T47D (cell line): ENCODE measurements at regions not wholly inside any gene's neighbourhood (a gene's known extent, or its start where the extent isn't known, plus 50 kb on each side); places are given as distances from the start of the nearest gene placed in this dataset.

Source experiments
- DNase-seq, 2 experiments: peaks; one replicate each; pipeline versions ENCODE4 v3.0.0 to v3.0.0-alpha.2; 2011 to 2012; ENCODE audit warnings: low read depth in 1 of 2, low spot score in 1 of 2
- JUND ChIP-seq: IDR thresholded peaks from 2 replicates; pipeline ENCODE4 v1.6.1; 2012; ENCODE audit warnings: low read depth
- in situ Hi-C: cut with HindIII; loops from 2 replicates; pipeline ENCODE4 v1.10.0; 2016; ENCODE audit warnings: low sequenced_read_pairs, low pct_unique_long_range_greater_than_20kb

DNA sequence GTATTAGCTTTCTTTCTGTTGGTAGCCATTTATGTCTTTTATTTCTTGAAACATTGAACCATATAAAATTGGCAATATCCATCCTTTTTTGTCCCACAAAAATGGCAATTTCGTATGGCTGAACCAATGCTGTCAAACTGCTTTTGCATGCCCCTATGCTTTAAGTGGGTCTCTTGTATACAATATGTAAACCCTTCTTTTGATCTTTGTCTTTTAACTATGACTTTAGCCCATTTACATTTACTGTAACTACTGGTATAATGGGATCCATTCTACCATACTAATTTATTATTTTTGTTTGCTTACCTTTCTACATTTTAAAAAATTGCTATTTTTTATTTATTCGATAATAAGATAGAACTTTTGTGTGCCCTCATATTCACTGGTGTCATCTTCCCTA, 93.4 kb downstream of the TENT4A start:
- in situ Hi-C loops, result no loop called here
- no peak for TF ChIP-seq JUND
- DNase-seq, result no peak

DNA sequence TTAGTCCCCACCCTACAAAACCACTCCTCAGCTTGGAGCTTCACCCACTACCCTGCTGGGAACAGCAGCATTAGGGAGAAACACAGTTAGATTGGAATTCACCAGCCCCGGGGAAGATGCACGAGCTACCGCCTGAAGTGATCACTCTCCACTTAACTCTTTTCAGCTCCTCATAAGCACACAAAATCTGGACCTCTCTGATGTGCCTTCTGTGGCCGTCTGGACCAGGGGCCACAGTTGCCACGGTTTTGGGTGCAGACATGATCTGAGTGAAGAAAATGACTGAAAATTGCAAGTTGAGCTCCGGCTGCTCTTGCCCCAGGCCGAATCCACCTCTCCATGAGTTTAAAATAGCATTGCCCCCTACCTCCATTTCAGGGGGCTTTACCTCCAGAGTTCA, 95.2 kb downstream of the TENT4A start:
- TF ChIP-seq JUND, result no peak

DNA sequence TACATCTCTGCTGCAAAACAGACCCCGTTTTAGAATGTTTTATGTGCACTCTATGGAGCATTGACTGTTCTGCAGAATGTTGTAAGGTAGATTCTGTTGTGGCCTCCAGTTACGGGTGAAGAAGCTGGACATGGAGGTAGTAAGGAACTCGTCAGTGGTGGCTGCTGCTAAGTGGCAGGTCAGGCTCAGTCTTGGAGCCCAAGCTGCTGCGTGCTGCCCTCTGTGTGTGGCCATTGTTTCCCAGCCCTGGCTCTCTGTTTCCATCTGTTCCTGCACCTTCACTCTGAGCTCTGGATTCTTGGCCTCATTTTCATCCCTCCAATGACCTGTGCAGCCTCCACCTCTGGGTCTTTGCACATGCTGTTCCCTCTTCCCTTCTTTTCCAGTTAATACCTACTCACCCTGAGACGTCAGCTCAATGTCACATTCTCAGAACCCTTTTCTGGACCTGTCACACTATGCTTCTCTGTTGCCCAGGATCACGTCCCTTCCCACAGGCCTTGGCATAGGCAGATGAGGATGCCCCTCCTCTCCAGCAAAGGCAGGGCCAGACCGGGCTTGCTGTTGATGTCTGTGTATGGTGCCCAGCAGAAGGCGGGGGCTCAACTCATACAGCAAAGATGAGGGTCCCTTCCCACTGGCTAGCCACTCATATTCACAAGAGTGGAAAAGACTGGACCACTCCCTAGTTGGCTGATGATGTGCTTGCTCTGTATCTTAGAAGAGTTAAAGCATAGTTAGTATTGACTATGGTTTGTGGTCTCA, 97.6 kb downstream of the TENT4A start:
- in situ Hi-C loops, result no loop called here
- DNase-seq, result no peak
- TF ChIP-seq JUND, result no peak

More for the DNA sequence above, 95.2 kb downstream of the TENT4A start:
- in situ Hi-C loops, result no loop called here
- DNase-seq, result no peak

DNA sequence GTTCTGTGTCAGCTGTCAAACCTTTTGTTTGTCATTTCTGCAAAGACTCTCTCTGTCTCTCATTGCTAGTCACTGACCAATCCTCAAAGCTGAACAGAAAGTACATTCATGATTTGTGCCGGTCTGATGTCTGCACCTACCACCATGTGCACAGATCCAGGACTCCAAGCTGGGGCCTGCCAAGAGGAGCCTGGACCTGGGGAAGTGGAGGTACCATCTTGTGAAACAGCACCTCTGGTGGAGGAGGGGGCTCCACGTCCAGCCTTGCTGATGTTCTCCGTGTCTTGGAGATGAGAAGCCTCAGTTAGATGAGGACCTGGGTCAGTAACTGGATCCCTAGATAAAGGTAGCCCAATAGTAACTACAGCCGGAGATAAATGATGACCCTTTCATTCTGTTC, 98.9 kb downstream of the TENT4A start:
- no peak for DNase-seq
- TF ChIP-seq JUND, result no peak
- in situ Hi-C loops, result no loop called here

DNA sequence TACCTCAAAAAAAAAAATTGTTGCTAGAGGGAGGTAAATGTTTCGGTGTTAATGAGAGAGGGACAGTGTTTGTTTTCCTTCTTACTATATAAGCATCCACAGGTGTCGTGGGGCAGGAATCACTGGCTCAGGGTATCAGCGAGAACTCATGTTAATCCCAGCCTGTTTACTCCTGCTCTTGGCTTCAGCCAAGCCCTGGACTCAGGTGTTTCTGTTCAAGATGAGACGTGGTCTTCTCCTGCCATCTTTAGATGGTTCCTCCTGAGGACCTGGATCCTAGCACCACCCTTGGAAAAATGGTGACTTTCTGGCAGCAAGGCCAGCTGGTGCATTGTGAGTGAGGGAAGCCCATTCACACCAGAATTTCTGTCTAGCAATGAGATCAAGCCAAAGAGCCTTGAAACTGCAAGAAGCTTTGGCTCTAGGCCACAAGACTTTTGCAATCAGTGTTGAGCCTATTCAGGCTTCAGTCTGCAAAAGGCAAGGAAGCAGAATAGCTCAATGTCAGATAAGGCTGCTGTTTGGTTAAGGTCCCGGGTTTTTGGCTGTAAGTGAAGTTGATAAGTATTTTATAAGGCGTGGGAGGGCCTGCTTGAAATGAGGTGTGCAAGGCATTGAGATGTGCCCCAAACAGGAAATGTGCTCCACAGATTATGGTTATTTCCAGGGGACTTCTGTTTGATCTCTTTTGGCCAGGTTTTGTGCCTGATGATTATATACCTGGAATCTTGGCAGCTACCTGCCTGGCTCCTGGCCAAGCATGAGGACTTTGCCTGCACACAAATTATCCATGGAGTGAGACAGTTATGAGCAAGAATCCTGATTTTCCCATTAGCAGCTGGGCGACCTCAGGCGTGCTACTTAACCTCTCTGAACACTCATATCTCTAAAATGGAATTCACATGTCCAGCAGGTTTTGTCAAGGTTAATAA, 99.8 kb downstream of the TENT4A start:
- no peak for DNase-seq
- in situ Hi-C loops, result no loop called here
- TF ChIP-seq JUND, result no peak

DNA sequence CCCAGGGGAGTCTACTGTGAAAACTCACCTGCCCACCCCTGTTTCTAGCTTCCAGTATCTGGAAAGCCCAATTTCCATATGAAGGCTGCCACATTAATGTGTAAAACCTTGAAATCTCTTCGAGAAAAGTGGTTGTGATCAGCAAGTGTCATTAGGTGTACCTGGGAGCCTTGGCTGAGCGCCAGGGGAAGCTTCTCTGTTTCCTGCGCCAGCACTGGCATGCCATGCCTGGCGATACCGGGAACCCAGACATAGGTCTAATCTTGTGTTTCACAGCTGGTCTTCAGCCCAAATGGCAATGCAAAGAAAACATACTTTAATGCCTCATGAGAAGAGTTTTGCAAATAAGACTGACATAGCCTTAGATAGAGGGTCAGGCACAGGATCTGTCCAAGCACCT, 101.6 kb downstream of the TENT4A start:
- in situ Hi-C loops, result no loop called here
- DNase-seq, result no peak
- no peak for TF ChIP-seq JUND

DNA sequence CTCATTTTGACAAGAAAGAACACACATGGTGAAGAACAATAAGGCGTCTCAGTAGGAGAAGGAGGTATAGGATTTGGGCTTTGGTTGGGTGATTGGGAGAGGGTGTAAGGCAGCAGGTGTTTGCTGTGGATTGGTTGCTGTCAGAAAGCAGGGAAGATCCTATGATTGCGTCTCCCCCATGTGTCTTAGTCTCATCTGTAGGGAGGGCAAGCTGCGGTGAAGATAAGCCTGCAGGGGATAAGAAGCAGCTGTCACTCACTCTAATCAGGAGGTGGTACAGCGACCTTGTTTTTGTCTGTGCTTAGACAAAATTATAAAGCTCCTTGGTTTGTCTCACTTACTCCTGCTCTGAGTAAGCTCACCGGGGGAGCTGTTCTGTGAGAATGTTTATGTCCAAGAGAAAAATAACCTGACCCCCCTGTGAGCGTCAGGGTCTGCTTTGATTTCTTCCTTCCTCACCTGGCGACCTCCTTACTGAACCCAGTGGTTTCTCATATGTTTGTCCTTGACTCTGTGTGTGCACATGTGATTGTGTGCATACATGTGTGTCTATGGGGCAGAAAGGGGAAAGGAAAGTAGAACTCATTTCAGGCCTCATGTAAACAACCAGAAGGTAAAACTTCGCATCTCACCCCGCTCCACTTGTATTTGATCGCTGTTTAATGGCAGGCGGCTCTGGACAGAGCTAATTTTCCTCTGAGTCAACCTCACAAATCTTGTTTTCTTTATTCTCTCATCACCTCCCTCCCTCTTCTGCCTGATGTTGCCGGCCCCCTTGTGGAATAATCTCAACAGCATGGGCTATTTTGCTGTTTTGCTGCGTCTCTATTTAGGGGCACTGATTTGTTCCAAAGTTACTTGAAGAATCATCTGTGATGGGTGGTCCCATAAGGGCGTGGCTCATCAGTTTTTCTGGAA, 105.6 kb downstream of the TENT4A start:
- in situ Hi-C loops, result no loop called here

DNA sequence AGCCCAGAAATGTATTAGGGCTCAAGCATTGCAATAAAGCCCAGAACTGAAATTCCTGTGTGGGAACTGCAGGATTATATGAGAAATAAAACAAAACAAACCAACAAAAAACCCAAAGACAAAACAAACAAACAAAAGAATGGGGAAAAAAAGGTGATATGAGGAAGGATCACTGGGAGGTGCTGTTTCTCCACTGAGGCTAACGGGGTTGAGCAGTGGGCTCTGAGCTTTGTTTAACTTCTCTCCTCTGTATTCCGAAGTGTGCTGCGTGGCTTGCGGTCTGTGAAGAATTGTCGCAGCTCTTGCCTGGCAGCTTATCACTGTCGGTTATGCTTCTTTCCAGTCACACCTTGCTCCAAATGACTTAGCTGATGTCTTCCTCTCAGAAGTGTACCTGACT, 106.3 kb downstream of the TENT4A start:
- TF ChIP-seq JUND, result no peak
- in situ Hi-C loops, result no loop called here
- no peak for DNase-seq

More for the DNA sequence above, 105.6 kb downstream of the TENT4A start:
- DNase-seq, result no peak
- TF ChIP-seq JUND, result no peak

DNA sequence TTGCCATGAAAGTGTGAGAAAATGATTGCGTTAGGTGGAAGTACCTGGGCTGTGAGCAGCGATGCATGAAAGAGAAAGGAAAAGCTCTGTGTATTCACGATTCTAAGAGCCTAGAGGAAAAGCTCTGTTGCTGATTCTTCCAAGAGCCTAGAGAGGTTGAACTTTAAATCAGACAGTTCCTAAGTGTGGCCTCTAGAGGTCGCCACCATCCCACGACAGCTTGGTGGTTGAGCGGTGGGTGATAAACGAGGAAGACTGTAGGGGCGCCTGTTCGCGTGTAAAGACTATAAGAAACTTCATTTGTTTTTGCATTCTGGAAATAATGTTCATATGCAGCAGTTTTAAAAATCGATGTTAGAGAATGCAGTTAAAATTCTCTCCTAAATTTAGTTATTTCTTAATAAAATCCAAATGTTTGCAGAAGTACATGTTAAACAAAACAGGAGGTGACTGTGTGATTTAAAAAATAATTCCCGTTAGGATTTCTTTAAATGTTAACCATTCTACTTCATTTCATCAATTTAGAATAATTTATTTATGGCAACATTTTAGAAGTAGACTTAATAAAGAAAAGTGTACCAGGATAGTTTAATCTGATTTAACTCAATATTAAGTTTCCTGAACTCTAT, 107.7 kb downstream of the TENT4A start:
- in situ Hi-C loops, result no loop called here
- DNase-seq, result peak; percentile 38 to 71
- TF ChIP-seq JUND, result no peak

DNA sequence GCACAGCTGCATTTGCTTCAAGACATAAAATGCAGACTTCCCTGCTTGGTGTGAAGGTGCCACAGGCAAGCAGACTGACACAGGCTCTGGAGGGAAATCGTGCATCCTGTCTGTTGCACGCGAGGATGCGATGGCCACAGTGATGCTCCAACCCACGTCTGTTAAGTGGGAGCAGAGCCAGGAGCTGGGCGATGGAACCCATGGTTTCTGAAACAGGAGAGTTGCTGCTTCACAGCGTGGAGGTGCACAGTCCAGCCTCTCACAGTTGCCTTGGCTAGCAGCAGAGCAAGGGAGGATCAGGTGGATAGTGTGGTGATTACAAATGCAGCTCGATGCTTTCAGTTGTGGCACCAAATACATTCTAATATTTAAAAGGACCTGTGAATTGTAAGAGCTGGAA, 108.8 kb downstream of the TENT4A start:
- no peak for DNase-seq
- no peak for TF ChIP-seq JUND
- in situ Hi-C loops, result no loop called here

DNA sequence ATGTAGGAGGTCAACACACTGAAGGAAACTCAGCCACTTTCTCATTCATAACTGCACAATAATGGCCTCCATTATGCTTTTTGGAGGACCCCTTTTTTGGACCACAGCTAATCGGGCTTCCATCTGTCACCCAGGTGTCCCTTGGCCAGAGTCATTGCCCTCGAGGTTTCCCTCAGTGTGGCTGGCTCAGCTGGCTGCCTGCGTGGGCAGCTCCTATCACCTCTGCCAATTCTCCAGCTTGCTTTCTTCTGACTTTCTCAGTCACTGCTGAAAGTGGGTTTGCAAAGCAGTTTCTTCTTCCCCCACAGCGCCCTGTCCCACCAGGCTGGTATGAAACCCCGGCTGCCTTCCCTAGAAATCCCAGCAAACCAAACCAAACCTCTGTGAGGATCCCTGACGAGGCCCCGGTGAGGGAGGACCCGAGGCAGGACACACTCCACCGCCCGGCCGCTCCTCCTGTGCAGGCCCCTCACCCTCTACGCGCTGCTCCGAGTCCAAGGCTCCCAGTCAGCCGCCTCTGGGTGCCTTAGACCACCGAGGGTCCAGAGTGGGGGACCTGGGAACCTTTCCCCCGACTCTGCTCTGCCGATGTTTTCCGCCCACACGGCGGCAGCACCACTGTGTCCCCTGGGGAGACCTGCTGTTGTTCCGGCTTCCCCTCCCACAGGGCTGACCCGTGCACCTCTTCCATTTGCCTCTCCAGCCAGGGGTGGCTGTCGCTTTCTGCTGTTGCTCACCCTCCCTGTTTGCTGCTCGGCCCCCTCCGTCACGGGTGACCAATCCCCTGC, 109.5 kb downstream of the TENT4A start:
- in situ Hi-C loops, result no loop called here
- peak; percentile 13 to 17 for DNase-seq
- no peak for TF ChIP-seq JUND

DNA sequence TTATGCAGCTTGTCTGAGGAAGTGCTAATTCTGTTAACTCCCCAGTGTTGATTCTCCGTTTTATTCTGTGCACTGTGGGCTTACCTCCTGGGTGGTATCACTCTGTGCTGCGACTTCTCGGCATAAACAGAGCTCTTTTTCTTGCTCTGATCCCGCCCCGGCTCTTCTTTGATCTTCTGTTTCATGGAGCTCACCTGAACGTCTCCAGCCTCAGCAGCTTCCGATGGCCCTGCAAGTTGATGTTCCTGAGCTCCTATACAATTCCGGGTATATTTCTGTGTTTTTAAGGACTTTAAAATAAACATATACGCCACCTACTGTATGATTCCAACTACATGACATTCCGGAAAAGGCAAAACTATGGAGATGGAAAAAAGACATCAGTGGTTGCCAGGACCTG, 110.8 kb downstream of the TENT4A start:
- in situ Hi-C loops, result no loop called here
- no peak for TF ChIP-seq JUND
- DNase-seq, result no peak
